ENCODE measurements at regions not wholly inside any gene's neighbourhood (a gene's known extent, or its start where the extent isn't known, plus 50 kb on each side); places are given as distances from the start of the nearest gene placed in this dataset.

DNA sequence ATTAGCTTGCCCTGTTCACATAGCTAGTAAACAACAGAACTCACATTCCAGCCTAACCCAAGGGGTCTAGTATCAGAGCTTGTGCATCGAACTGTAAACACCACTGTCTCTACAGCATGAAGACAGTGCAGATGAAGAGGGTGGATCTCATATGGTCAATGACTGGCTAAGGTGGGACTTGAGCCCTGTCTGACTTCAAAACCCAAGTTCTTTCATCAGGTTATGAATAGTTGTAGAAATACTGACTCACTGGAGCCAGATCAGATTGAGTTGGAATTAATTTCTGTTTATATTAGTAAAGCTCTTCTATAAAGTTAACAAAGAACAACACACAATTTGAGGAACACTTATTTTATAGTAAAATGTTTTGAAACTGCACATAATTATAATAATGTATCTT is 161.7 kb upstream of the ARHGAP20 start:
- no peak for TF ChIP-seq CTCF (IDR thresholded peaks at IDR 0.05)
- TF ChIP-seq POLR2A (IDR thresholded peaks at IDR 0.05), result no peak

All from uterus (tissue), 2 donors.